Hepatocyte (in vitro differentiated cells): ENCODE measurements at regions not wholly inside any gene's neighbourhood (a gene's known extent, or its start where the extent isn't known, plus 50 kb on each side); places are given as distances from the start of the nearest gene placed in this dataset.

ENCODE experiments used
- CTCF ChIP-seq: fragments of 200-600 bp; sonication (generic); IDR thresholded peaks from 2 replicates; pipeline ENCODE4 v1.5.1; 2016; ENCODE audit warnings: antibody characterized with exemption, mild to moderate bottlenecking; ENCODE audit not compliant: poor library complexity
- EZH2phosphoT487 ChIP-seq: fragments of 200-600 bp; sonication (generic); IDR thresholded peaks from one replicate; pipeline ENCODE4 v1.6.1; 2018; ENCODE audit warnings: antibody characterized with exemption, mild to moderate bottlenecking, low read depth, moderate library complexity; ENCODE audit not compliant: unreplicated experiment, severe bottlenecking

GRCh38 chr1:87560137-87560536, 231.5 kb downstream of the LMO4 start:
- TF ChIP-seq CTCF, result no peak
- TF ChIP-seq EZH2phosphoT487, result no peak
